Stomach (tissue), 8 donors: ENCODE measurements at regions not wholly inside any gene's neighbourhood (a gene's known extent, or its start where the extent isn't known, plus 50 kb on each side); places are given as distances from the start of the nearest gene placed in this dataset.

Source experiments
- DNase-seq, 2 donors: peaks; one replicate each; pipeline versions ENCODE4 v3.0.0 to v3.0.0-alpha.2; 2013 to 2019
- H3K27ac ChIP-seq, 5 donors: fragments of 200-600 bp in 4 of 5; sonication (generic) in 4 of 5; one replicate each; pipeline ENCODE4 v1.5.1; 2013 to 2019; ENCODE audit warnings: mild to moderate bottlenecking in 1 of 5, moderate library complexity in 1 of 5
- H3K27me3 ChIP-seq, 3 donors: fragments of 200-600 bp; sonication (generic); one replicate each; pipeline ENCODE4 v1.5.1; 2017 to 2019; ENCODE audit warnings: mixed run types in 1 of 3
- H3K36me3 ChIP-seq, 4 donors: fragments of 200-600 bp; sonication (generic); 1 replicate in 3 of 4; 2 replicates in 1 of 4; pipeline ENCODE4 v1.5.1; 2016 to 2019
- H3K4me1 ChIP-seq, 4 donors: fragments of 200-600 bp; sonication (generic); one replicate each; pipeline ENCODE4 v1.5.1; 2016 to 2019
- H3K4me3 ChIP-seq, 4 donors: fragments of 200-600 bp; sonication (generic) in 3 of 4; one replicate each; pipeline ENCODE4 v1.5.1; 2016 to 2019; ENCODE audit warnings: mild to moderate bottlenecking in 1 of 4
- H3K9me3 ChIP-seq, 4 donors: fragments of 200-600 bp; sonication (generic); one replicate each; pipeline ENCODE4 v1.5.1; 2016 to 2019
- EP300 ChIP-seq: sonication (generic); formaldehyde crosslinking; IDR thresholded peaks from one replicate; pipeline ENCODE4 v1.6.1; 2017; ENCODE audit warnings: antibody characterized with exemption
- POLR2A ChIP-seq, 4 donors: fragments of 450-650 bp; IDR thresholded peaks; one replicate each; pipeline ENCODE4 v1.6.1; 2016; ENCODE audit warnings: antibody characterized with exemption in 4 of 4, control low read depth in 2 of 4, mild to moderate bottlenecking in 1 of 4, moderate library complexity in 1 of 4
- POLR2AphosphoS5 ChIP-seq, 3 donors: sonication (generic); formaldehyde crosslinking; IDR thresholded peaks; one replicate each; pipeline ENCODE4 v1.6.1; 2016; ENCODE audit warnings: antibody characterized with exemption in 3 of 3
- WGBS, 5 donors: extraction: QIAGEN DNeasy Blood & Tissue Kit in 3 of 5; methylation state at CpG; one replicate each; pipeline versions ENCODE4 v1.1.5 to v1.1.7; 2013 to 2018; 5-methylcytosine and 5-hydroxymethylcytosine counted together
- intact Hi-C: fragments of 100-400 bp; cut with DNase I; formaldehyde crosslinking; loops from one replicate; pipeline ENCODE4 v1.15.1; 2023; ENCODE audit warnings: low total_unique reads
- TF ChIP-seq, protein P1 (sequence below), 7 experiments: fragments of 450-650 bp in 4 of 7; fragments of 200-600 bp in 3 of 7; sonication (generic) in 3 of 7; IDR thresholded peaks; one replicate each; pipeline ENCODE4 v1.5.1; 2016 to 2019; ENCODE audit warnings: antibody characterized with exemption in 7 of 7, control low read depth in 2 of 7, mild to moderate bottlenecking in 1 of 7
- donor health status: healthy with polysubstance abuse.
- donor health status: Bipolar disorder and iron deficiency.
- donor health status: healthy.

GRCh38 chr10:53222806-53223205, 450.2 kb upstream of the MBL2 start:
- TF ChIP-seq POLR2A (IDR thresholded peaks at IDR 0.05) (no peak), EP300 (no peak), POLR2AphosphoS5 (IDR thresholded peaks at IDR 0.05) (no peak)
- TF ChIP-seq, protein P1, sequence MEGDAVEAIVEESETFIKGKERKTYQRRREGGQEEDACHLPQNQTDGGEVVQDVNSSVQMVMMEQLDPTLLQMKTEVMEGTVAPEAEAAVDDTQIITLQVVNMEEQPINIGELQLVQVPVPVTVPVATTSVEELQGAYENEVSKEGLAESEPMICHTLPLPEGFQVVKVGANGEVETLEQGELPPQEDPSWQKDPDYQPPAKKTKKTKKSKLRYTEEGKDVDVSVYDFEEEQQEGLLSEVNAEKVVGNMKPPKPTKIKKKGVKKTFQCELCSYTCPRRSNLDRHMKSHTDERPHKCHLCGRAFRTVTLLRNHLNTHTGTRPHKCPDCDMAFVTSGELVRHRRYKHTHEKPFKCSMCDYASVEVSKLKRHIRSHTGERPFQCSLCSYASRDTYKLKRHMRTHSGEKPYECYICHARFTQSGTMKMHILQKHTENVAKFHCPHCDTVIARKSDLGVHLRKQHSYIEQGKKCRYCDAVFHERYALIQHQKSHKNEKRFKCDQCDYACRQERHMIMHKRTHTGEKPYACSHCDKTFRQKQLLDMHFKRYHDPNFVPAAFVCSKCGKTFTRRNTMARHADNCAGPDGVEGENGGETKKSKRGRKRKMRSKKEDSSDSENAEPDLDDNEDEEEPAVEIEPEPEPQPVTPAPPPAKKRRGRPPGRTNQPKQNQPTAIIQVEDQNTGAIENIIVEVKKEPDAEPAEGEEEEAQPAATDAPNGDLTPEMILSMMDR (IDR thresholded peaks at IDR 0.05): no peak
- no peak for DNase-seq
- intact Hi-C loops: no loop called here
- H3K4me1 ChIP-seq: no peaks in the 10 kb centered on the region
- WGBS, 5 donors: 78 to 92% (median 85%) methylated on average over 5 of the region's 5 CpGs
- no peak overlapping the region for H3K4me3 ChIP-seq
- H3K9me3 ChIP-seq: peaks cover 0 to 9% (median 3%) of the 10 kb centered on the region in 4 donors
- no peaks in the 10 kb centered on the region for H3K27me3 ChIP-seq
- H3K27ac ChIP-seq: no peak overlapping the region
- H3K36me3 ChIP-seq: no peaks in the 10 kb centered on the region

- 49 to 65% (median 58%) methylated on average over 8 of the region's 8 CpGs for WGBS, 5 donors
- TF ChIP-seq POLR2A (IDR thresholded peaks at IDR 0.05) (no peak), EP300 (no peak)
- TF ChIP-seq, protein P1 (IDR thresholded peaks at IDR 0.05): peak in 1 of 7 experiments; percentile 14
These were observed 437.5 kb upstream of the MBL2 start for GRCh38 chr10:53209944-53210611.

DNA sequence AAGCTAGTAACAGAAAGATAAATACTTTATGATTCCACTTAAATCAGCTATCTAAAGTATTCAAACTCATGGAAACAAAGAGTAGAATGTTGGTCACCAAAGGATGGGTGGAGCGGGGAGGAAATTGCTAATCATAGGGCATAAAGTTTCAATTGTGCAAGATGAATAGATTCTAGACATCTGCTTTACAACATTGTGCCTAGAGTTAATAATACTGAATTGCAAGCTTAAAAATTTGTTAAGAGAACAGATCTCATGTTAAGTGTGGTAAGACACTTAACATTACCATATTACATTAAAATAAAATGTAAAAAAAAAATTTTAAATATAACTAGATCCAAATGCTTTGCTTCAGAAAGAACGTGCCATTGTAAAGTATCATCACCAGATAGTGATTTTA, 411.1 kb upstream of the MBL2 start:
- Histone ChIP-seq H3K27me3 (no peaks in the 10 kb centered on the region), H3K36me3 (no peaks in the 10 kb centered on the region), H3K4me1 (no peaks in the 10 kb centered on the region), H3K9me3 (peaks cover 0 to 21% (median 12%) of the 10 kb centered on the region in 4 donors), H3K4me3 (no peak overlapping the region), H3K27ac (no peak overlapping the region)
- DNase-seq: no peak
- intact Hi-C loops: no loop called here
- TF ChIP-seq POLR2AphosphoS5 (IDR thresholded peaks at IDR 0.05): no peak
- no peak for TF ChIP-seq EP300
- no peak for TF ChIP-seq POLR2A (IDR thresholded peaks at IDR 0.05)
- TF ChIP-seq, protein P1 (IDR thresholded peaks at IDR 0.05): no peak
- WGBS, 5 donors: 82 to 97% (median 94%) methylated on average over 2 of the region's 2 CpGs

More at GRCh38 chr10:53209944-53210611, 437.5 kb upstream of the MBL2 start:
- Histone ChIP-seq H3K9me3 (no peaks in the 10 kb centered on the region), H3K27ac (no peak overlapping the region), H3K36me3 (no peaks in the 10 kb centered on the region), H3K4me1 (no peaks in the 10 kb centered on the region), H3K27me3 (no peaks in the 10 kb centered on the region), H3K4me3 (no peak overlapping the region)
- peak in 1 of 2 donors; percentile 45 for DNase-seq
- intact Hi-C loops: no loop called here

- Histone ChIP-seq H3K4me1 (no peaks in the 10 kb centered on the region), H3K27ac (no peak overlapping the region), H3K4me3 (no peak overlapping the region), H3K27me3 (no peaks in the 10 kb centered on the region), H3K36me3 (no peaks in the 10 kb centered on the region), H3K9me3 (no peaks in the 10 kb centered on the region)
- intact Hi-C loops: no loop called here
- DNase-seq: peak in 1 of 2 donors; percentile 8
- TF ChIP-seq POLR2A (IDR thresholded peaks at IDR 0.05): no peak
- no peak for TF ChIP-seq EP300
- TF ChIP-seq, protein P1 (IDR thresholded peaks at IDR 0.05): no peak
- no peak for TF ChIP-seq POLR2AphosphoS5 (IDR thresholded peaks at IDR 0.05)
These were observed 404.9 kb upstream of the MBL2 start for GRCh38 chr10:53177468-53177867.
